NCI-H526 (cell line): ENCODE measurements at regions not wholly inside any gene's neighbourhood (a gene's known extent, or its start where the extent isn't known, plus 50 kb on each side); places are given as distances from the start of the nearest gene placed in this dataset.
"Not testable (repeated sequence)": the region's sequence is repeated elsewhere in the genome, so short reads cannot be mapped to it uniquely, and the experiment has no call there.

Experiments used
- DNase-seq, 2 experiments: peaks; one replicate each; lab custom pipeline; 2025; lab: John Stamatoyannopoulos, UW

- not testable (repeated sequence) for DNase-seq
Measured at GRCh38 chr16:10272250-10272854, 90.1 kb upstream of the GRIN2A start.

- not testable (repeated sequence) for DNase-seq
Measured at GRCh38 chr16:10275214-10275996, 93.2 kb upstream of the GRIN2A start.

GRCh38 chr16:10277597-10277996 lies 95.4 kb upstream of the GRIN2A start:
- no peak for DNase-seq

GRCh38 chr16:10280262-10281170 lies 98.3 kb upstream of the GRIN2A start:
- no peak for DNase-seq

GRCh38 chr16:10282367-10282766 lies 100.1 kb upstream of the GRIN2A start:
- DNase-seq = no peak

GRCh38 chr16:10283246-10283645 lies 101.0 kb upstream of the GRIN2A start:
- DNase-seq = not testable (repeated sequence)

GRCh38 chr16:10290467-10291105 lies 95.3 kb upstream of the ATF7IP2 start:
- DNase-seq = not testable (repeated sequence)

- not testable (repeated sequence) for DNase-seq
Measured at GRCh38 chr16:10292197-10292596, 93.7 kb upstream of the ATF7IP2 start.

GRCh38 chr16:10292976-10293375 lies 92.9 kb upstream of the ATF7IP2 start:
- not testable (repeated sequence) for DNase-seq

- DNase-seq = not testable (repeated sequence)
Measured at GRCh38 chr16:10294153-10294552, 91.7 kb upstream of the ATF7IP2 start.

- DNase-seq = no peak
Measured at GRCh38 chr16:10296956-10297340, 88.9 kb upstream of the ATF7IP2 start.

- no peak for DNase-seq
Measured at GRCh38 chr16:10297341-10298006, 88.4 kb upstream of the ATF7IP2 start.

GRCh38 chr16:10300905-10301304 lies 85.0 kb upstream of the ATF7IP2 start:
- DNase-seq = no peak

GRCh38 chr16:10301547-10301946 lies 84.3 kb upstream of the ATF7IP2 start:
- DNase-seq = not testable (repeated sequence)

GRCh38 chr16:10305912-10306311 lies 79.9 kb upstream of the ATF7IP2 start:
- DNase-seq = no peak

GRCh38 chr16:10308305-10309193 lies 77.3 kb upstream of the ATF7IP2 start:
- no peak for DNase-seq

- DNase-seq = no peak
Measured at GRCh38 chr16:10309271-10309932, 76.5 kb upstream of the ATF7IP2 start.

GRCh38 chr16:10312008-10312407 lies 73.9 kb upstream of the ATF7IP2 start:
- DNase-seq = no peak

- no peak for DNase-seq
Measured at GRCh38 chr16:10312784-10313724, 72.8 kb upstream of the ATF7IP2 start.
